AG10803 (cell line): ENCODE measurements at regions not wholly inside any gene's neighbourhood (a gene's known extent, or its start where the extent isn't known, plus 50 kb on each side); places are given as distances from the start of the nearest gene placed in this dataset.

Experiments used
- DNase-seq: peaks from one replicate; pipeline ENCODE4 v3.0.0; 2010; ENCODE audit warnings: low read depth
- H3K4me3 ChIP-seq: 2 replicates; pipeline ENCODE4 v1.5.1; 2011; ENCODE audit warnings: mild to moderate bottlenecking, low read length, control low read depth
- CTCF ChIP-seq: conservative IDR thresholded peaks from 2 replicates; pipeline ENCODE4 v1.5.1; 2011; ENCODE audit warnings: mild to moderate bottlenecking, low read length, control low read depth, inconsistent platforms

GRCh38 chr7:156046031-156046560, 233.8 kb upstream of the SHH start:
- no peak for DNase-seq
- no peak overlapping the region for H3K4me3 ChIP-seq
- TF ChIP-seq CTCF, result no peak

DNA sequence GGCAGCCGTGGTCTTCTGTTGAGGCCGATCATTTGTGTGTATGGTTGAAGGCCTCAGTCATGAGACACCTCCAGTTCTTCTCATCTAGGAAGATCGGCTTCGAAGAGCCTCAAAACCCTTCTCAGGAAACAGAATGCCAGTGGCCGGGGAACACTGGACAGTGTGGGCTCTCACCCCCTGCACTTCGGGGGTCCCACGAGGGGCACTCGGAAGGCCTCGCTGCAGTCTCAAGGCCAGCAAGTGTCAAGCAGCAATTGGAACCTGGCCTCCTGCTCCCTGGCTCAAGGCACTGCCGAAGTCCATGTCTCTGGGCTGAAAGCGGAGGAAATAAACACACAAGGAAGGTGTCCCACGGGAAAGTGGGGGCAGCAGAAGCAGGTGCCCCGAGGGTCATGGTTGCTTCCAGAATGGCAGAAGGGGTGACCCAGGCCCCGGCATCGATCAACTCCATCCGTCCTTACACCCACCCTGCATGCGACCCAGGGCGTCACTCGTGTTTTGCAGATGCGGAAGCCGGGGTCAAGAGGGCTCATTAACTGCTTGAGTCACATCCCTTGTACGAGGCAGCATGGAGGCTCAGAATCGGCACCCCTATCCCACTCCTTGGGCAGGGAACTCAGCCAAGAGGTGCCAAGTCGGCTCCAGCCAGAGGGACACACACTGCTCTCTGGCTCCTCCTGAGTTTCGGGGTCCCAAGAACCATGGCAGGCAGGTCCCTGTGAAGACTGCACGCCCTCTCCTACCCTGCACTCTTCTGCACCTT, 231.3 kb upstream of the SHH start:
- H3K4me3 ChIP-seq, result no peak overlapping the region
- TF ChIP-seq CTCF, result no peak
- DNase-seq, result no peak

DNA sequence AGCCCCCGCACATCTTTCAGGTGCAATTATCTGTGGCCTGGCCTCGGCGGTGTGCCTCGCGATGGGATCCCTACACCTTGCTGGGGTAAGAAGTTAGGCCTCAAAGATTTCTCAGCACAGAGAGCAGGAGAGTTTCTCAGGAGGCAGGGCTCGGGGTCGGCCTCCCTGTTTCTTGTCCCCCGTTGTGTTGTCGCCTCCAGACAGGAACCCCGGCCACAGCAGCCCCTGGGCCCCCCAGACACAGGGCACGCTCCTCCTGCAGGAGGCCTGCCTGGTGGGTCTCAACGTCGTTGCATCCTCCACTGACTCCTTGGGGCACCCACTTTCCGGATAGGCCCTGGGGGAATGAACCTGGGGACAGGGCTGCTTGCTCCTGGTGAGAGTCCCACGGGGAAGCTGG, 229.1 kb upstream of the SHH start:
- H3K4me3 ChIP-seq, result no peak overlapping the region
- no peak for DNase-seq
- TF ChIP-seq CTCF, result no peak

- no peak overlapping the region for H3K4me3 ChIP-seq
- no peak for DNase-seq
- TF ChIP-seq CTCF, result no peak
Observed at GRCh38 chr7:156039971-156040677, 227.9 kb upstream of the SHH start.

DNA sequence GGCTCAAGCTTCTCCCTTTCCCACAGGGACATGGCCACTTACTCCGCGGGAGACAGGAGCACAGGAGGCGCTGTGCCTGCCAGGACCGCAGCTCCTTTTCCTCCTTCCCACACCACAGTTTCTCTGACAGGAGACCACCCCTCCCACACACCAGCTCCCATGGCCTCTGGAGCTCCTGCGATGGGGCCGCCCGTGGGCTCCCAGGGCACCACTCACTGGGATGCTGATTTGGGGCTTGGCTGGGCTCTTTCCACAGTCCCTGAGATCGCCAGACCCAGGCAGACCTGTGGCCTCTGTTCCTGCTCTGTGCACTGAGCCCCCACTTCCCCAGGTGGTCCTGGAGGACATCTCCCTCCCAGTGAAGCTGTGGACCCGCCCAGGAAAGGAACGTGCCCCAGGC, 226.9 kb upstream of the SHH start:
- no peak for DNase-seq
- H3K4me3 ChIP-seq, result no peak overlapping the region
- TF ChIP-seq CTCF, result no peak

DNA sequence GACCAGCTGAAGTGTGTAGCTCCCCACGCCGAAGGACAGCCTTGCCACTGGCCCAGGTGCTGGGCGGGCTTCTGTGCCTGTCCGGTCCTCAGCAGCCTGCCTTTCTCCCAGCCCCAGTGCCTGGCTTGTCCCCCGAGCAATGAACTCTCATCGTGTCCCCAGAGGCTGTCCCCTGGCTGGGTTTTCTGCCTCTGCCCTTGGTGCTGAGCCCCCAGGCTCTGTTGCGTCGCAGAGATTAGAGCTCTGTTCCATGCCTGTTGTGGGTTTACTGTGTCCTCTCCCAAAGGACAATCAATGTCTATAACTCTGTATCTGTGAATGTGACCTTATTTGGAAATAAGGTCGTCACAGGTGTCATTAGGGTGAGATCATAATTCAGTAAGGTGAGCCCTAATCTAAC, 226.1 kb upstream of the SHH start:
- DNase-seq, result no peak

More for the DNA sequence above, 226.1 kb upstream of the SHH start:
- no peak overlapping the region for H3K4me3 ChIP-seq
- TF ChIP-seq CTCF, result no peak
